SU-DHL-6 (cell line): ENCODE measurements at regions not wholly inside any gene's neighbourhood (a gene's known extent, or its start where the extent isn't known, plus 50 kb on each side); places are given as distances from the start of the nearest gene placed in this dataset.

ENCODE experiments used
- CTCF ChIP-seq: fragments of 200-600 bp; sonication (generic); IDR thresholded peaks from one replicate; pipeline ENCODE4 v1.5.1; 2017; ENCODE audit warnings: antibody characterized with exemption, mild to moderate bottlenecking, low read length, moderate library complexity; ENCODE audit not compliant: insufficient read depth, poor library complexity, severe bottlenecking
- EZH2phosphoT487 ChIP-seq: fragments of 200-600 bp; sonication (generic), shearing (Covaris generic); conservative IDR thresholded peaks from 2 replicates; pipeline ENCODE4 v1.6.1; 2018; ENCODE audit warnings: mild to moderate bottlenecking, antibody characterized with exemption, low read length, moderate library complexity, mixed read lengths

- no peak for TF ChIP-seq CTCF
- no peak for TF ChIP-seq EZH2phosphoT487
Measured at GRCh38 chr6:137685798-137686375, 181.2 kb upstream of the TNFAIP3 start.
